Keratinocyte (primary cell): ENCODE measurements at regions not wholly inside any gene's neighbourhood (a gene's known extent, or its start where the extent isn't known, plus 50 kb on each side); places are given as distances from the start of the nearest gene placed in this dataset.

Experiments used
- DNase-seq: peaks from one replicate; pipeline ENCODE4 v3.0.0-alpha.2; 2011; ENCODE audit warnings: low read depth, missing footprints, low spot score
- FAIRE-seq: peaks from 2 replicates; lab custom pipeline; 2011; peaks lifted over from hg19 to GRCh38; lab: Jason Lieb, UNC
- H2AFZ ChIP-seq: 2 replicates; pipeline ENCODE4 v1.6.0; 2012; ENCODE audit warnings: low read length, control low read depth, inconsistent platforms; ENCODE audit not compliant: control insufficient read depth
- H3K27ac ChIP-seq: 2 replicates; pipeline ENCODE4 v1.5.1; 2011; ENCODE audit warnings: low read length; ENCODE audit not compliant: control insufficient read depth, insufficient read depth
- H3K27me3 ChIP-seq: 3 replicates; pipeline ENCODE4 v1.6.0; 2011; ENCODE audit warnings: low read length; ENCODE audit not compliant: control insufficient read depth, insufficient read depth; ENCODE audit errors: extremely low read depth
- H3K36me3 ChIP-seq, 2 experiments: 2 replicates in 1 of 2; 3 replicates in 1 of 2; pipeline ENCODE4 v1.5.1; 2011; ENCODE audit warnings: low read length in 2 of 2, mild to moderate bottlenecking in 1 of 2; ENCODE audit not compliant: control insufficient read depth in 2 of 2, insufficient read depth in 2 of 2; ENCODE audit errors: extremely low read depth in 1 of 2
- H3K4me1 ChIP-seq: 3 replicates; pipeline ENCODE4 v1.5.1; 2011; ENCODE audit warnings: low read length; ENCODE audit not compliant: control insufficient read depth, insufficient read depth; ENCODE audit errors: extremely low read depth
- H3K4me2 ChIP-seq: 3 replicates; pipeline ENCODE4 v1.6.0; 2011; ENCODE audit warnings: low read depth, low read length; ENCODE audit not compliant: control insufficient read depth, insufficient read depth; ENCODE audit errors: extremely low read depth
- H3K4me3 ChIP-seq, 3 experiments: fragments of 200-600 bp in 1 of 3; sonication (generic) in 1 of 3; 2 replicates in 2 of 3; 3 replicates in 1 of 3; pipeline ENCODE4 v1.5.1; 2011 to 2016; ENCODE audit warnings: low read length in 3 of 3, mild to moderate bottlenecking in 3 of 3, control low read depth in 2 of 3, inconsistent platforms in 1 of 3, low read depth in 1 of 3, mixed read lengths in 1 of 3, mixed run types in 1 of 3, moderate library complexity in 1 of 3; ENCODE audit not compliant: control insufficient read depth in 2 of 3, insufficient read depth in 2 of 3; ENCODE audit errors: extremely low read depth in 1 of 3
- H3K79me2 ChIP-seq: 2 replicates; pipeline ENCODE4 v1.6.0; 2012; ENCODE audit warnings: low read length; ENCODE audit not compliant: control insufficient read depth, insufficient read depth
- H3K9ac ChIP-seq: 3 replicates; pipeline ENCODE4 v1.6.0; 2011; ENCODE audit warnings: low read length; ENCODE audit not compliant: control insufficient read depth, insufficient read depth; ENCODE audit errors: extremely low read depth
- H3K9me1 ChIP-seq: 3 replicates; pipeline ENCODE4 v1.6.0; 2011; ENCODE audit warnings: low read length; ENCODE audit not compliant: control insufficient read depth, insufficient read depth; ENCODE audit errors: extremely low read depth
- H3K9me3 ChIP-seq: 2 replicates; pipeline ENCODE4 v1.5.1; 2012; ENCODE audit warnings: low read depth, low read length; ENCODE audit not compliant: control insufficient read depth
- H4K20me1 ChIP-seq: 3 replicates; pipeline ENCODE4 v1.6.0; 2011; ENCODE audit warnings: low read length; ENCODE audit not compliant: control insufficient read depth, insufficient read depth; ENCODE audit errors: extremely low read depth
- CTCF ChIP-seq, 3 experiments: IDR thresholded peaks in 1 of 3; conservative IDR thresholded peaks in 1 of 3; optimal IDR thresholded peaks in 1 of 3; 2 replicates in 2 of 3; 3 replicates in 1 of 3; pipeline versions ENCODE3 to v1.5.1; 2011; ENCODE audit warnings: low read length in 3 of 3, mild to moderate bottlenecking in 3 of 3, moderate library complexity in 2 of 3, control low read depth in 1 of 3, inconsistent platforms in 1 of 3; ENCODE audit not compliant: insufficient read depth in 2 of 3; ENCODE audit errors: extremely low read depth in 1 of 3
- EZH2 ChIP-seq: IDR thresholded peaks from one replicate; pipeline ENCODE4 v1.6.1; 2012; ENCODE audit warnings: inconsistent platforms, mild to moderate bottlenecking, low read length, moderate library complexity
- dilution Hi-C: fragments of 300-500 bp; cut with MboI; formaldehyde crosslinking; loops from one replicate; pipeline ENCODE4 v1.7.0; 2020; ENCODE audit warnings: low sequenced_read_pairs; ENCODE audit not compliant: extremely low pct_ligation_motif_present

- no peak for FAIRE-seq
Measured at GRCh38 chr14:97336179-97336578, 539.0 kb downstream of the VRK1 start.

GRCh38 chr14:97336816-97337215 lies 539.6 kb downstream of the VRK1 start:
- FAIRE-seq: no peak

More at GRCh38 chr14:97336179-97336578, 539.0 kb downstream of the VRK1 start:
- no peaks in the 10 kb centered on the region for H3K9me3 ChIP-seq
- H3K27me3 ChIP-seq: no peaks in the 10 kb centered on the region
- H3K4me1 ChIP-seq: no peaks in the 10 kb centered on the region
- no peak overlapping the region for H3K4me3 ChIP-seq
- no peak overlapping the region for H3K27ac ChIP-seq
- H3K9me1 ChIP-seq: no peaks in the 10 kb centered on the region
- H2AFZ ChIP-seq: no peak overlapping the region
- no peak overlapping the region for H3K9ac ChIP-seq
- no peaks in the 10 kb centered on the region for H4K20me1 ChIP-seq
- TF ChIP-seq CTCF (optimal IDR thresholded peaks at IDR 0.05 in 1 of 3, IDR thresholded peaks at IDR 0.05 in 1 of 3, conservative IDR thresholded peaks at IDR 0.05 in 1 of 3; ENCODE audit: extremely low read depth in 1 of 3, insufficient read depth in 2 of 3, low read length in 3 of 3) (no peak), EZH2 (no peak)
- H3K4me2 ChIP-seq: no peak overlapping the region
- DNase-seq: no peak
- H3K79me2 ChIP-seq: no peaks in the 10 kb centered on the region
- no peaks in the 10 kb centered on the region for H3K36me3 ChIP-seq
- dilution Hi-C loops: no loop called here

More at GRCh38 chr14:97336816-97337215, 539.6 kb downstream of the VRK1 start:
- no peak for DNase-seq
- no peak overlapping the region for H3K9ac ChIP-seq
- H4K20me1 ChIP-seq: no peaks in the 10 kb centered on the region
- H3K4me2 ChIP-seq: no peak overlapping the region
- H3K9me3 ChIP-seq: no peaks in the 10 kb centered on the region
- dilution Hi-C loops: no loop called here
- no peaks in the 10 kb centered on the region for H3K36me3 ChIP-seq
- H3K4me1 ChIP-seq: no peaks in the 10 kb centered on the region
- no peak overlapping the region for H2AFZ ChIP-seq
- no peaks in the 10 kb centered on the region for H3K79me2 ChIP-seq
- no peak overlapping the region for H3K27ac ChIP-seq
- no peak overlapping the region for H3K4me3 ChIP-seq
- no peaks in the 10 kb centered on the region for H3K9me1 ChIP-seq
- H3K27me3 ChIP-seq: no peaks in the 10 kb centered on the region
- TF ChIP-seq EZH2 (no peak), CTCF (optimal IDR thresholded peaks at IDR 0.05 in 1 of 3, IDR thresholded peaks at IDR 0.05 in 1 of 3, conservative IDR thresholded peaks at IDR 0.05 in 1 of 3; ENCODE audit: extremely low read depth in 1 of 3, insufficient read depth in 2 of 3, low read length in 3 of 3) (no peak)
